SK-N-MC (cell line): ENCODE measurements at regions not wholly inside any gene's neighbourhood (a gene's known extent, or its start where the extent isn't known, plus 50 kb on each side); places are given as distances from the start of the nearest gene placed in this dataset.

Experiments used
- EZH2 ChIP-seq: fragments of 200-600 bp; sonication (generic); IDR thresholded peaks from one replicate; pipeline ENCODE4 v1.6.1; 2017; ENCODE audit warnings: antibody characterized with exemption
- FOXP2 ChIP-seq: optimal IDR thresholded peaks from 2 replicates; pipeline ENCODE3; 2011; ENCODE audit warnings: mild to moderate bottlenecking, moderate library complexity; ENCODE audit not compliant: insufficient read depth; ENCODE audit errors: extremely low read length, control extremely low read depth
- POLR2AphosphoS5 ChIP-seq: IDR thresholded peaks from 2 replicates; pipeline ENCODE4 v1.6.1; 2012; ENCODE audit warnings: mild to moderate bottlenecking, low read depth, low read length, borderline replicate concordance

DNA sequence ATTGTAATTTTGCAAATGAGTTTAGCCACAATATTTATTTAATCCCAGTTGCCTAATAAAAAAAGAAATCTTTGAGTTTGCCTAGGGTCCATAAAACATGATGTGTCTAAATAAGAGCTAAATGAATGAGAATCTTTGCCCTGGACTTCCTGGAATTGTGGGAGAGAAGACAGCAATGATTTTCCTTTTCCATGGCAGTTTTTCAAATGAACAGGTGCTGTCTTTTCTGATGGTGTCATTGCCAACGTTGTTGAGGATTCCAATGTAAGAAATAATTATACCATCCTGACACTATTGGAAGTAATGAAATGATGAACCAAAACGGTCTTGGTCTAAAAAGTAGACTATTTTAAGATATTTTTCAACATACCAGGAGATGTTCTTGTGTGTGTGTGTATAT, 984.7 kb upstream of the CELF2 start:
- TF ChIP-seq POLR2AphosphoS5: no peak
- no peak for TF ChIP-seq EZH2
- TF ChIP-seq FOXP2: no peak
